ENCODE measurements at regions not wholly inside any gene's neighbourhood (a gene's known extent, or its start where the extent isn't known, plus 50 kb on each side); places are given as distances from the start of the nearest gene placed in this dataset.

- no peaks in the 10 kb centered on the region for H3K4me1 ChIP-seq (ENCODE audit: control insufficient read depth in 1 of 2, insufficient read depth in 2 of 2, low read length in 2 of 2)
- H2AFZ ChIP-seq (ENCODE audit: low read depth, low read length, poor library complexity, severe bottlenecking), result no peak overlapping the region
- no peaks in the 10 kb centered on the region for H3K36me3 ChIP-seq (ENCODE audit: control insufficient read depth in 1 of 2, insufficient read depth in 2 of 2, low read length in 2 of 2)
- no peak for DNase-seq (ENCODE audit: low read depth, low spot score)
- no peak overlapping the region for H3K27ac ChIP-seq (ENCODE audit: low read depth, low read length)
- H3K79me2 ChIP-seq (ENCODE audit: insufficient read depth, low read length), result no peaks in the 10 kb centered on the region
- H3K9ac ChIP-seq (ENCODE audit: low read length), result no peak overlapping the region
- no peaks in the 10 kb centered on the region for H3K9me2 ChIP-seq (ENCODE audit: insufficient read depth)
- no peaks in the 10 kb centered on the region for H4K20me1 ChIP-seq (ENCODE audit: insufficient read depth)
- TF ChIP-seq MAX (IDR thresholded peaks at IDR 0.05), result no peak
- no peak for TF ChIP-seq CTCF (IDR thresholded peaks at IDR 0.05 in 2 of 3, conservative IDR thresholded peaks at IDR 0.05 in 1 of 3; ENCODE audit: borderline replicate concordance in 1 of 3, insufficient read depth in 1 of 3, low read depth in 2 of 3, low read length in 2 of 3)
- no peak for TF ChIP-seq CBX3 (IDR thresholded peaks at IDR 0.05; ENCODE audit: low read depth)
- no peak for TF ChIP-seq ZFX (IDR thresholded peaks at IDR 0.05)
- TF ChIP-seq TCF7L2 (IDR thresholded peaks at IDR 0.05; ENCODE audit: borderline replicate concordance, extremely low read depth, insufficient read depth, insufficient read length), result no peak
- no peak for TF ChIP-seq SIN3A (IDR thresholded peaks at IDR 0.05; ENCODE audit: low read depth)
- no peak for TF ChIP-seq ZBTB33 (IDR thresholded peaks at IDR 0.05; ENCODE audit: extremely low read depth, insufficient replicate concordance, low read length)
- no peak for TF ChIP-seq ELF1 (IDR thresholded peaks at IDR 0.05; ENCODE audit: borderline replicate concordance, low read depth)
- no peak for TF ChIP-seq POLR2A (IDR thresholded peaks at IDR 0.05; ENCODE audit: borderline replicate concordance, extremely low read depth, insufficient read depth, insufficient read length)
- no peak for TF ChIP-seq CEBPB (IDR thresholded peaks at IDR 0.05; ENCODE audit: low read depth)
- TF ChIP-seq EGR1 (IDR thresholded peaks at IDR 0.05; ENCODE audit: low read depth), result no peak
- no peak for TF ChIP-seq SP1 (IDR thresholded peaks at IDR 0.05; ENCODE audit: low read depth)
- TF ChIP-seq EZH2phosphoT487 (IDR thresholded peaks at IDR 0.05; ENCODE audit: borderline replicate concordance), result no peak
- H3K9me3 ChIP-seq (ENCODE audit: control insufficient read depth in 1 of 2, insufficient read depth in 1 of 2, low read depth in 1 of 2, low read length in 2 of 2), result no peaks in the 10 kb centered on the region
- no peak for ATAC-seq
- no TSS peak for BruUV-seq (replicated peaks)
- intact Hi-C loops (cut with micrococcal nuclease), result no loop called here
- CTCF ChIA-PET, result no interaction called here
- POLR2A ChIA-PET, result no interaction called here
- RAD21 ChIA-PET (ENCODE audit: low non-redundant PET in 1 of 2, low total read pairs in 2 of 2, uncharacterized antibody in 2 of 2, unreplicated experiment in 2 of 2), result no interaction called here
- no peak overlapping the region for H3K4me2 ChIP-seq (ENCODE audit: low read length)
- H3K27me3 ChIP-seq (ENCODE audit: insufficient read depth, low read length), result no peaks in the 10 kb centered on the region
- H3K4me3 ChIP-seq (replicated peaks in 1 of 2; ENCODE audit: low read depth in 1 of 2, low read length in 2 of 2), result no peak overlapping the region
Measured at GRCh38 chr4:131978120-131978519, 1171.0 kb upstream of the PCDH10 start.
